MCF 10A (cell line): ENCODE measurements at regions not wholly inside any gene's neighbourhood (a gene's known extent, or its start where the extent isn't known, plus 50 kb on each side); places are given as distances from the start of the nearest gene placed in this dataset.

Source experiments
- BruUV-seq: library from RNA; stranded (reverse); fragments of 400-500 nt; replicated peaks from 2 replicates; lab custom pipeline; 2021; lab: Mats Ljungman, UMichigan
- CTCF ChIA-PET: fragments of 300-600 bp; sonication (Branson Sonifier 250); formaldehyde crosslinking; extraction: SDS; loops from one replicate; lab custom pipeline; 2021; ENCODE audit warnings: antibody characterized with exemption, inconsistent platforms; lab: Yijun Ruan, JAX
- POLR2A ChIA-PET: fragments of 300-600, 350-650 bp; sonication (Branson Sonifier 250); formaldehyde crosslinking; extraction: SDS; loops from one replicate; lab custom pipeline; 2020; ENCODE audit warnings: antibody characterized with exemption, inconsistent platforms; lab: Yijun Ruan, JAX
- DNase-seq: peaks from one replicate; pipeline ENCODE4 v3.0.0-alpha.2; 2018; ENCODE audit not compliant: unreplicated experiment
- H3K27ac Mint-ChIP-seq: one replicate; pipeline ENCODE4 v1.8.0; 2022; ENCODE audit warnings: mild to moderate bottlenecking, low read depth, mixed read lengths; ENCODE audit not compliant: unreplicated experiment
- H3K27me3 Mint-ChIP-seq: one replicate; pipeline ENCODE4 v1.8.0; 2022; ENCODE audit warnings: mixed read lengths; ENCODE audit not compliant: insufficient read depth, unreplicated experiment
- H3K36me3 Mint-ChIP-seq: one replicate; pipeline ENCODE4 v1.8.0; 2022; ENCODE audit warnings: mild to moderate bottlenecking, moderate library complexity, mixed read lengths; ENCODE audit not compliant: insufficient read depth, unreplicated experiment
- H3K4me1 Mint-ChIP-seq: one replicate; pipeline ENCODE4 v1.8.0; 2022; ENCODE audit warnings: mixed read lengths; ENCODE audit not compliant: insufficient read depth, unreplicated experiment
- H3K4me3 Mint-ChIP-seq: one replicate; pipeline ENCODE4 v1.8.0; 2022; ENCODE audit warnings: mild to moderate bottlenecking, moderate library complexity, mixed read lengths; ENCODE audit not compliant: unreplicated experiment
- H3K9me3 Mint-ChIP-seq: one replicate; pipeline ENCODE4 v1.8.0; 2022; ENCODE audit warnings: mixed read lengths; ENCODE audit not compliant: unreplicated experiment
- CTCF ChIP-seq: fragments of 200-600 bp; IDR thresholded peaks from one replicate; pipeline ENCODE4 v1.8.0; 2022; ENCODE audit warnings: antibody characterized with exemption, mild to moderate bottlenecking; ENCODE audit not compliant: unreplicated experiment
- intact Hi-C: fragments of 100-400 bp; cut with micrococcal nuclease; formaldehyde crosslinking; loops from 2 replicates; pipeline ENCODE4 v1.14.1; 2022

GRCh38 chr11:25900814-25901213 lies 431.1 kb upstream of the ANO3 start:
- no peak overlapping the region for H3K27ac Mint-ChIP-seq
- peaks cover 15% of the 10 kb centered on the region for H3K9me3 Mint-ChIP-seq
- POLR2A ChIA-PET: no interaction called here
- H3K27me3 Mint-ChIP-seq: no peaks in the 10 kb centered on the region
- no TSS peak for BruUV-seq
- intact Hi-C loops: no loop called here
- H3K4me1 Mint-ChIP-seq: no peaks in the 10 kb centered on the region
- no peak for TF ChIP-seq CTCF
- no peak for DNase-seq
- no peaks in the 10 kb centered on the region for H3K36me3 Mint-ChIP-seq
- CTCF ChIA-PET: no interaction called here
- H3K4me3 Mint-ChIP-seq: no peak overlapping the region

GRCh38 chr11:25901415-25901814 lies 430.5 kb upstream of the ANO3 start:
- no TSS peak for BruUV-seq

GRCh38 chr11:25902476-25902875 lies 429.5 kb upstream of the ANO3 start:
- H3K27me3 Mint-ChIP-seq: no peaks in the 10 kb centered on the region
- H3K9me3 Mint-ChIP-seq: peaks cover 15% of the 10 kb centered on the region
- no peak for TF ChIP-seq CTCF
- ChIA-PET CTCF (no interaction called here), POLR2A (no interaction called here)
- H3K27ac Mint-ChIP-seq: no peak overlapping the region
- no peaks in the 10 kb centered on the region for H3K4me1 Mint-ChIP-seq
- H3K4me3 Mint-ChIP-seq: no peak overlapping the region
- no peaks in the 10 kb centered on the region for H3K36me3 Mint-ChIP-seq
- intact Hi-C loops: no loop called here
- BruUV-seq: no TSS peak
- DNase-seq: no peak

More at GRCh38 chr11:25901415-25901814, 430.5 kb upstream of the ANO3 start:
- no peak overlapping the region for H3K27ac Mint-ChIP-seq
- H3K4me1 Mint-ChIP-seq: no peaks in the 10 kb centered on the region
- no peaks in the 10 kb centered on the region for H3K27me3 Mint-ChIP-seq
- ChIA-PET CTCF (no interaction called here), POLR2A (no interaction called here)
- no peak for TF ChIP-seq CTCF
- DNase-seq: no peak
- H3K9me3 Mint-ChIP-seq: peaks cover 15% of the 10 kb centered on the region
- no peaks in the 10 kb centered on the region for H3K36me3 Mint-ChIP-seq
- no peak overlapping the region for H3K4me3 Mint-ChIP-seq
- intact Hi-C loops: no loop called here

- H3K27ac Mint-ChIP-seq: no peak overlapping the region
- POLR2A ChIA-PET: interaction anchor here (0.9 kb wide), 1 partner anchor 114 kb away, joined by 3 read pairs; no protein-coding TSS in a partner anchor
Observed at GRCh38 chr11:25908726-25909125, 423.2 kb upstream of the ANO3 start.

More at GRCh38 chr11:25908726-25909125, 423.2 kb upstream of the ANO3 start:
- intact Hi-C loops: no loop called here
- Mint-ChIP-seq H3K36me3 (no peaks in the 10 kb centered on the region), H3K27me3 (no peaks in the 10 kb centered on the region), H3K4me1 (no peaks in the 10 kb centered on the region), H3K4me3 (no peak overlapping the region), H3K9me3 (peaks cover 7% of the 10 kb centered on the region)
- CTCF ChIA-PET: no interaction called here
- no peak for TF ChIP-seq CTCF
- no TSS peak for BruUV-seq
- no peak for DNase-seq
